ENCODE measurements at regions not wholly inside any gene's neighbourhood (a gene's known extent, or its start where the extent isn't known, plus 50 kb on each side); places are given as distances from the start of the nearest gene placed in this dataset.

DNA sequence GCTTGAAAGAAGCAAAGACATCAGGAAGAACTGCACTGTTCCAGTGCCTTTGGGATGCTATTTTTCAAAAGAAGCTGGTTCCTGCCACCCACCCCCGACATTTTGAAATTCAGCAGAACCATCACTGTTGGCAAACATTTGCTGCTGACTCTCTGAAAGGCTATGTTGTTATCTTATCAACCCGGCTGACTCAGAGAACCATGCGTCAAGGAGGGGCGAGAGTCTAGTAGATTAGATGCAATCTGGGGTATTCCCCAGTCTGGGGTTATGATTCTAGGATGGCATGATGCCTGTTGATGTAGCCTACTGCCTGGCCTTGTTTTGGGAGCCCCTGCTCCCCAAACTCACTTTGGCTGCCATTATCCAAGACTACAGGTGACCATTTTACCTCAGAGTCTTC lies 267.8 kb upstream of the RUNX1 start:
- H3K4me1 ChIP-seq: peaks cover 2% of the 10 kb centered on the region
- no peak for DNase-seq (ENCODE audit: low spot score in 2 of 2)
- TF ChIP-seq POLR2AphosphoS5 (IDR thresholded peaks at IDR 0.05) (no peak), POLR2A (IDR thresholded peaks at IDR 0.05) (no peak)
- TF ChIP-seq, protein P1, sequence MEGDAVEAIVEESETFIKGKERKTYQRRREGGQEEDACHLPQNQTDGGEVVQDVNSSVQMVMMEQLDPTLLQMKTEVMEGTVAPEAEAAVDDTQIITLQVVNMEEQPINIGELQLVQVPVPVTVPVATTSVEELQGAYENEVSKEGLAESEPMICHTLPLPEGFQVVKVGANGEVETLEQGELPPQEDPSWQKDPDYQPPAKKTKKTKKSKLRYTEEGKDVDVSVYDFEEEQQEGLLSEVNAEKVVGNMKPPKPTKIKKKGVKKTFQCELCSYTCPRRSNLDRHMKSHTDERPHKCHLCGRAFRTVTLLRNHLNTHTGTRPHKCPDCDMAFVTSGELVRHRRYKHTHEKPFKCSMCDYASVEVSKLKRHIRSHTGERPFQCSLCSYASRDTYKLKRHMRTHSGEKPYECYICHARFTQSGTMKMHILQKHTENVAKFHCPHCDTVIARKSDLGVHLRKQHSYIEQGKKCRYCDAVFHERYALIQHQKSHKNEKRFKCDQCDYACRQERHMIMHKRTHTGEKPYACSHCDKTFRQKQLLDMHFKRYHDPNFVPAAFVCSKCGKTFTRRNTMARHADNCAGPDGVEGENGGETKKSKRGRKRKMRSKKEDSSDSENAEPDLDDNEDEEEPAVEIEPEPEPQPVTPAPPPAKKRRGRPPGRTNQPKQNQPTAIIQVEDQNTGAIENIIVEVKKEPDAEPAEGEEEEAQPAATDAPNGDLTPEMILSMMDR (IDR thresholded peaks at IDR 0.05): no peak
- no peak overlapping the region for H3K27ac ChIP-seq
- WGBS: 61% methylated on average over 4 of the region's 4 CpGs
- no peaks in the 10 kb centered on the region for H3K27me3 ChIP-seq
- H3K9me3 ChIP-seq: no peaks in the 10 kb centered on the region
- no peak overlapping the region for H3K4me3 ChIP-seq
- H3K36me3 ChIP-seq: no peaks in the 10 kb centered on the region

DNA sequence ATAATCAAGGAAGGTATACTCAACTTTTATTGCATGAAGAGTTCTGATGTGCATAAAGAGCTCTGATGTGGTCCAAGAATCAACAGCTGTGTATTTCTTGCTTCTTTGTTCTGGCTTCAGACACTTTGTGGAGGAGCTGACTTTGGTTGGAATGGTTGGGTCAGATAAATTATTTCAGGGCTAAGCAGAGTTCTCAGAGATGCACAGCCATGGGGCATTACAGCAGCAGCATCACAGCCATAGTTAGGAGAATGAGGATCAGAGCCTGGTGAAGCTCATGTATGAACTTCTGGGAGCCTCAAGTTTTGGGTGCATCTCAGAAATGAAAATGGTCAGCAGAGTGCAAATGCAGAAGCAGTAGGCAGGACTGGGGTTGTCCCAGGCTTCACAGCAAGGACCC lies 267.4 kb upstream of the RUNX1 start:
- H3K27me3 ChIP-seq: no peaks in the 10 kb centered on the region
- no peaks in the 10 kb centered on the region for H3K9me3 ChIP-seq
- H3K4me3 ChIP-seq: no peak overlapping the region
- peaks cover 2% of the 10 kb centered on the region for H3K4me1 ChIP-seq
- no peak for DNase-seq (ENCODE audit: low spot score in 2 of 2)
- H3K36me3 ChIP-seq: no peaks in the 10 kb centered on the region
- TF ChIP-seq, protein P1 (IDR thresholded peaks at IDR 0.05): no peak
- TF ChIP-seq EP300 (IDR thresholded peaks at IDR 0.05): no peak
- no peak for TF ChIP-seq POLR2AphosphoS5 (IDR thresholded peaks at IDR 0.05)
- TF ChIP-seq POLR2A (IDR thresholded peaks at IDR 0.05): no peak
- H3K27ac ChIP-seq: no peak overlapping the region

DNA sequence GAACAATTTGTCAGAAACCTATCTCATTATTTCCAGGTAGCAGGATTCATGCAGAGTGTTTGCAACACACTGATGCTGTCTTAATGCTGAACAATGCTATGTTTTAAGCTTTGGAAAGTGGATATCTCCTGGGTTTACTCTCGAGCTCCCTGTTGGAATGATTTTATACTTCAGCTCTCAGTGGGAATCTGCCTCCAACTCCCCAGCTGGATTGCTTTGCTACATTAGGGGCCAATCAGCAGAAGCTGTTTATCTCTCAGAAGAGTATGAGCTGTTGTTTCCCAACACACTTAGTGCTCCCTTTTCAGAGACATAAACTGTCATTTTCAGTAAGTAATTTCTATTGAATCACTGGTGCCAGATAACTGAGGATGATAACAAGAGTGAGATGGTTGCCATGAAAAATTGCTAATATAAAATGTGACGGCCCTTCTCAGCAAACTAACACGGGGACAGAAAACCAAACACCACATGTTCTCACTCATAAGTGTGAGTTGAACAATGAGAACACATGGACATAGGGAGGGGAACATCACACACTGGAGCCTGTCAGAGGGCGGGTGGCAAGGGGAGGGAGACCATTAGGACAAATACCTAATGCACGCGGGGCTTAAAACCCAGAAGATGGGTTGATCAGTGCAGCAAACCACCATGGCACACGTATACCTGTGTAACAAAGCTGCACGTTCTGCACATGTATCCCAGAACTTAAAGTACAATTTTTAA lies 265.9 kb upstream of the RUNX1 start:
- no peaks in the 10 kb centered on the region for H3K36me3 ChIP-seq
- H3K9me3 ChIP-seq: no peaks in the 10 kb centered on the region
- H3K4me1 ChIP-seq: peaks cover 2% of the 10 kb centered on the region
- no peak for DNase-seq (ENCODE audit: low spot score in 2 of 2)
- 79% methylated on average over 8 of the region's 8 CpGs for WGBS
- H3K27me3 ChIP-seq: no peaks in the 10 kb centered on the region
- H3K4me3 ChIP-seq: no peak overlapping the region
- TF ChIP-seq POLR2AphosphoS5 (IDR thresholded peaks at IDR 0.05) (no peak), POLR2A (IDR thresholded peaks at IDR 0.05) (no peak), EP300 (IDR thresholded peaks at IDR 0.05) (no peak)
- TF ChIP-seq, protein P1 (IDR thresholded peaks at IDR 0.05): no peak
- no peak overlapping the region for H3K27ac ChIP-seq

DNA sequence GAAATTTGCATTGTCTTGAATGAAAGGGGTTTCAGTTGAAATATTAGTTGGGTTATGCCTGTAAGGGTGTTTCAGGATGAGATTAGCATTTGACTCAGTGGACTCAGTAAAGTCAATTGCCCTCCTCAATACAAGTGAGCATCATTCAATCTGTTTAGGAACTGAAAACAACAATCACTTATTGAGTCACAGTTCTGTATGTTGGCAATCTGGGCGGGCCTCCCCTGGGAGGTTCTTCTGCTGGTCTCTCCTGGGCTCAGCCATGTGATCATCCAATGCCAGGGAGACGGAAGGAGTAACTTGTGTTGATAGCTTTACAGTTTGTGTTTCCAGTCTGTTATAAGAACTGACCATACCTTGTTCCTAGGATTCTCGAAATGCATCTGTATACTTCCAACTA lies 262.9 kb upstream of the RUNX1 start:
- H3K4me1 ChIP-seq: no peaks in the 10 kb centered on the region
- TF ChIP-seq POLR2A (IDR thresholded peaks at IDR 0.05) (no peak), POLR2AphosphoS5 (IDR thresholded peaks at IDR 0.05) (no peak), EP300 (IDR thresholded peaks at IDR 0.05) (no peak)
- TF ChIP-seq, protein P1 (IDR thresholded peaks at IDR 0.05): no peak
- no peak for DNase-seq (ENCODE audit: low spot score in 2 of 2)
- H3K27ac ChIP-seq: no peak overlapping the region
- H3K4me3 ChIP-seq: no peak overlapping the region
- H3K36me3 ChIP-seq: no peaks in the 10 kb centered on the region
- 90% methylated on average over 3 of the region's 3 CpGs for WGBS
- peaks cover 5% of the 10 kb centered on the region for H3K9me3 ChIP-seq
- H3K27me3 ChIP-seq: no peaks in the 10 kb centered on the region

DNA sequence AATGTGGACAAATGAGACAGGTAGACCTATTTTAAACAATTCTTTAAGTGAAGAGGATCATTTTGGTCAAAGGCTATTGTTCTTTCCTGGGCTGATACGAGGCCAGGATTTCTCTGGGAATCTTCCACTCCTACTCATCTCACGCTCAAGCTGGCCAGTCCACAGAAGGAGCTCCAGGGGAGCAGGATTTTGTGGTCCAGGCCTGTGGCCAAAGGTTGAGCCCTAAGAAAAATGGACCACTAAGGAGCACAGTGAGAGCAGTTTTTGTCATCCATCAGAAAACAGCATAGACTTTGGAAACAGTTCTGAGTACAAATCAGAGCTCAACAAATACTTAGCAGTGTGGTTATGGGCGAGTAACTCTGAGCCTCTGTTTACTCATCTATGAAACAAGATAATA lies 260.2 kb upstream of the RUNX1 start:
- Histone ChIP-seq H3K27me3 (no peaks in the 10 kb centered on the region), H3K27ac (no peak overlapping the region), H3K36me3 (no peaks in the 10 kb centered on the region), H3K9me3 (peaks cover 5% of the 10 kb centered on the region), H3K4me1 (no peaks in the 10 kb centered on the region), H3K4me3 (no peak overlapping the region)
- no peak for TF ChIP-seq POLR2AphosphoS5 (IDR thresholded peaks at IDR 0.05)
- TF ChIP-seq POLR2A (IDR thresholded peaks at IDR 0.05): no peak
- TF ChIP-seq, protein P1 (IDR thresholded peaks at IDR 0.05): no peak
- no peak for TF ChIP-seq EP300 (IDR thresholded peaks at IDR 0.05)
- no peak for DNase-seq (ENCODE audit: low spot score in 2 of 2)
- 90% methylated on average over 3 of the region's 3 CpGs for WGBS

Data from suprapubic skin (tissue), 4 donors.